ENCODE measurements at regions not wholly inside any gene's neighbourhood (a gene's known extent, or its start where the extent isn't known, plus 50 kb on each side); places are given as distances from the start of the nearest gene placed in this dataset.
"Not testable (repeated sequence)": the region's sequence is repeated elsewhere in the genome, so short reads cannot be mapped to it uniquely, and the experiment has no call there.

DNA sequence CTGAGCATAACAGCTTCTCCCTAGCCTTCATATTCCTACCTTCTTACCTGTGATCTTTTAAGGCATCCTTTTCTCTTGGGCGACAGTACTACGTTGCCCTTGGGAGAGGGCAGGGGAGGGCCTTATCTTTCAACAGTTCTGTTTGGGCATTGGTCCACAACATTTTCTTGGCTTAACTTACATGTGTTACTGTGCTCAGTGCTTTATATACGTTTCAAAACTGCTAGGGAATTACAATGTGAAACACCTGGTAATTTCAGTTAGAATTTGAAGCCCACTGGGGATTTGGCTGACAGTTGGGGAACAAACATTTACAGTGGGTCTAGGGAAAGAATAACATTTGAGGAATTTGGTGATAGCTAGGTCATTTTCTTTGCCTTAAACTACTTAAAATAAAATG is 667.1 kb downstream of the PRIM2 start:
- DNase-seq (ENCODE audit: low spot score): not testable (repeated sequence)

DNA sequence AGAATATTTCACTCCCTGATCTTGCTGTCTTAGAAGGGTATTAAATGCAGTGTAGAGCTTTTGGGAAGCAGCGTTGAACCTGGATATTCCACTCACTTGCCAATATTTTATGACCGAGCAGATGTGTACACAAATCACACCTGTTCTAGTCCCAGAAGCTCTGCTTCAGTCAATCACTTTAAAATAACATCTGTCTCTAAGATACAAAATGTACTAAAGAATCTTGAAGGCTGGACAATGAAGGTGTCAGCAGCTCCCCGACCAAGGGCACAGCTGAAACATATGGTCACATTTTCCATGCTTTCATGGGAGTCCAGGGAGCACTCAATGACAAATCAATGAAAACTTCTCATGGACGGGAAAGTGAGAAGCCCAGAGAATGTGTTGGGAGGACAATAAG is 668.3 kb downstream of the PRIM2 start:
- DNase-seq (ENCODE audit: low spot score): not testable (repeated sequence)

DNA sequence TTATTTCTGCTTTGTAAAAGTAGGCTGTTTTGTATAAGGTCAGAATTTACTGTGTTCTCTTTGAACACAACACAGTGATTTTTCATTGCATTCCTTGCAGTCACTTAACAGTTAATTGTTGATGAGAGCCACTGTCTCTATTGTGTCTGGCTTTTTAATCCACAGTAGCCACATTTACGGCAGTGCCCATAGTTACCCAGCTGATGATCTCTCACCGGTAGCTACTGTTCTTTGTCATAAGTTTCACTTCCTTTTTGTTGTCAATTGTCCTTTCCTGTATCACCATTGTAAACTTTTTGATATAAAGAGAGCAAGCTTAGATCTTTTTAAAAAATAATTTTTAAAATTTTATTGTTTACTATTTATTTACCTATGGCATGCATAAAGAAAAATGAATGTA is 669.2 kb downstream of the PRIM2 start:
- not testable (repeated sequence) for DNase-seq (ENCODE audit: low spot score)

DNA sequence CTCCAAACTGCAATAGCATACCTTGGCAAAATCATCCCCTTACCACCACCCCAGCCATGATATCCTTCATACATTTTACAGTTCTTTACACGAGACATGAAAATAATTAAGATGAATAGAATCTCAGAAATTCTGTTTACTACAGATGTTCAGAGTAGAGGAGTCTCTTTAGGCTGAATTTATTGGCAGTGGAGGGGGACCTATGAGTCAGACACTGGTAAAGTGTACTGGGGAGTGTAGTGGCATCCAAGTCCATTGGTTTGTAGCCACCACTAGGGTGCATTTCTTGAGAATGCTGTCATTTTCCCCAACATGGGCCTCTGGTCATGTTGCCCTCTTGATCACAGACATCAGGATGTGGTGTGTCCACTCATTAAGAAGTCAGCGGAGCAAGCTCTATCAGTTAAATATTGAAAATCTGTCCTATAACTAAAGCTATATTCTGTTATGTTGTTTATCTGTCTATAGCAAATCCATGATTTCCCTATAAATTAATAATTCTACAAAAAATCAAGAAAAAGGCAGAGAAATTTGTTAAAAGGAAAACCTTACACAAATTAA is 672.2 kb downstream of the PRIM2 start:
- DNase-seq (ENCODE audit: low spot score): not testable (repeated sequence)

DNA sequence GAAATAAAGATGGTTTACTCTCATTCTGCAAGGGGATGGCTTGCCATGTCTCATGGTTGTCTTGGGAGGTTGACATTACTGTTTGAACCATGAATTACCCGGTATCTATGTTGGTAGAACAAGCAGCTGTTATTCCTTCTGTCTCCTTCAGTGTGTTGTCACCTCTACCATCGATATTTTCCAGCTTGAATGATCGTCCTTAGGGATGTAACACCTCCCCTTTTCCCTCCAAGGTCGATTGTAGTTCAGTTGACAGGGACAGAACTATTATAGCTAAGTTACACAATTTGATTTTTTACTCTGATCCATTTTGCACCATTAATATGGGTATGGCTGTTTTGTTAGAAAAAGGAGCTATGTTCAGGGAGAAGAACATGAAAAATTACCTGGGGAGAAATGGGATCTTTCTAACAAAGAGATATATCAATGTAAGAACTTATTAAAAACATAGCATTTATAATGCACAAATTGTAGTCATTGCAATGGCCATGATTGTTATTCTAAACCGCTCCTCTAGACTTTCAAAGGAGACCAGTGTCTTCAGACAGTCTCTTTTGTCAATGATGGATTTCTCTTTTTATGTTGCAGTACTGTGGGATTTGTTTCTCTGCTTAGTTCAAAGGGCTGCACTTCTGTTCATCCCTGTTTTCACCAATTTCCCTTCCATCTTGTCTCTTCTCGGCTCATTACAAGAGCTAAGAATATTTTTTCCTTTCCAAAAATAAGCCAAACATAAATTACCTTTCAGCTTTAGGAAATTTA is 681.6 kb downstream of the PRIM2 start:
- DNase-seq (ENCODE audit: low spot score): peak; percentile 38

DNA sequence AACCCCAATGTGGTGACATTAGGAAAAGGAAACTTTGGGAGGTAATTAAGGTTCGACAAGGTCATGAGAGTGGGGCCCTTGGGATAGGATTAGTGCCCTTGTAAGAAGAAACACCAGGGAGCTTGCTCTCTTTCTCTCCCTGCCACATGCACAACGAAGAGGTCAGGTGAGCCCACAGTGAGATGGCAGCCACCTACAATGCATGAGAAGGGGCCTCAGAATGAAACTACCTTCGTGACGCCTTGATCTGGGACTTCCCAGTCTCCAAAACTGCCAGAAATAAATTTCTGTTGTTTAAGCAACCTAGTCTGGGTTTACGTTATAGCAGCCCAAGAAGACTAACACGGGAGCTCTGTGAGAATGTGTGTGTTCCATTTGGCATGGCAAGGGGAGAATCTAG is 682.8 kb downstream of the PRIM2 start:
- not testable (repeated sequence) for DNase-seq (ENCODE audit: low spot score)

DNA sequence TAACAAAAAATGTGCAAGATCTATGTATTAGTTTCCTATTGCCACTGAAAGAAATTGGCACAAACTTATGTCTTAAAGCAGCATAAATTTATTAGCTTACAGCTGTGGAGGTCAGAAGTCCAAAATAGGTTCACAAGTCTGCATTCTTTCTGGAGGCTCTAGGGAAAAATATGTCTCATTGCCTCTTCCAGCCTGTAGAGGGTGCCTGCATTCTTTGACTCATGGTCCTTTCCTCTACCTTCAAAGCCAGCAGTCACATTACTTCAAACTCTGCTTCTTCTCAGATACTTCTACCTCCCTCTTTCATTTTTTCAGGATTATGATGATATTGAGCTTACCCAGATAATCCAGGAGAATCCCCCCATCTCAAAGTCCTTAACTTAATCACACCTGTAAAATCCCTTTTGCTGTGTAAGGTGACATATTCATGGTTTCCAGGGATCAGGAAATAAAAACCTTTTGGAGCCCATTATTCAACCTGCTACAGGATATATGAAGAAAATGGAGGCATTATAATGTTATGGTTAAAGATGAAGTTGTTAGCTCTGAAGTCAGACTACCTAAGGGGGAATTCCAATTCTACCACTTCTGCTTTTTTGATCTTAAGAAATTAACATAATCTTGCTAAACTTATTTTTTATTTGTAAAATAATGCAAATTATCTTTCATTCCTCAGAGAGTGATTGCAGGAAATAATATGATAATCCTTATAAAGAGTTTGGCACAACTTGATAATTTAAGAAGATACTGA is 686.2 kb downstream of the PRIM2 start:
- DNase-seq (ENCODE audit: low spot score): not testable (repeated sequence)

DNA sequence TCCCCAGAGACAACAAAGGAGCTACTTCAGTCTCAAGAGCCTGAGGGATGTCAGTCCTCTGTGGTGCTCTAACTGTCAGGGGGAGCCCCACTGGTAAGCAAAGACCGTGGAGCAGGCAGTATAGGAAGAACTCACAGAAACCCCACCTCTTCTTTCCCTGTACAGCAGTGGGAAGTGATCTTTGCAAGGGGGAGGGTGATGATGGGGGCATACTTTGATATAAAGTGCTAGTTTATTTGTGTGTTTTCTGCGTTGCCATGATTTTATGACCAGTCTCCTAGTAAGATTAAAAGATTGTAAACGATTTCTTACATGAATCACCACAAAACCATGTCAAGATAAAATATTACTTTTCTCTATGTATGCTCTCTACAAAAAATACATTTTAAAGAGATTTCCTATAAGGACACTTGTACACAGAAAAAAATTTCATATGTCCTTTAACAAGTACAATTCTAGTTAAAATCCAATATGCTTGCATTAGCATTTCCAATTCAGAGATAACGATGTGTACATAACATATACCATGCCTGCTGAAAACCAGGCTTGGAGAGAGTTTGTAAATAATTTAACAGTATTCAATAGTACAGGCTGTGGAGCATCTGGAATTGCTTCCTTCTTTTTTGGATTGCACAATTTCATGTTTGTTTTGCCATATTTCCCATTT is 690.0 kb downstream of the PRIM2 start:
- DNase-seq (ENCODE audit: low spot score): not testable (repeated sequence)

DNA sequence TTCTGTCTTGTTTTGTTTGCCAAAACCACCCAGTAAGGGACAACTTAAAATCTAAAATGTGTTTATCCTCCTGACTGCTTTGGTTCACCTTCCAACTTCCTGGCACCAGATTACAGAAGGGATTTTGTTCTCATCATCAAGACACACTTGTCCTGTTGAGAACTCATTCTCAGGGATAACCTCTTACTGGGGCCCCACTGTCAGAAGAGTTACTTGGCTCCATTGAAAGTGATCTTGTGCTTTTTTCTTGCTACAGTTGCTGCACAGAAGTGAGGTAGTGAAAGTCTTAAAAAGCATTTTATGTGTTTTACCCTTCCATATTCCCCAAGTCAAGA is 690.5 kb downstream of the PRIM2 start:
- DNase-seq (ENCODE audit: low spot score): not testable (repeated sequence)

DNA sequence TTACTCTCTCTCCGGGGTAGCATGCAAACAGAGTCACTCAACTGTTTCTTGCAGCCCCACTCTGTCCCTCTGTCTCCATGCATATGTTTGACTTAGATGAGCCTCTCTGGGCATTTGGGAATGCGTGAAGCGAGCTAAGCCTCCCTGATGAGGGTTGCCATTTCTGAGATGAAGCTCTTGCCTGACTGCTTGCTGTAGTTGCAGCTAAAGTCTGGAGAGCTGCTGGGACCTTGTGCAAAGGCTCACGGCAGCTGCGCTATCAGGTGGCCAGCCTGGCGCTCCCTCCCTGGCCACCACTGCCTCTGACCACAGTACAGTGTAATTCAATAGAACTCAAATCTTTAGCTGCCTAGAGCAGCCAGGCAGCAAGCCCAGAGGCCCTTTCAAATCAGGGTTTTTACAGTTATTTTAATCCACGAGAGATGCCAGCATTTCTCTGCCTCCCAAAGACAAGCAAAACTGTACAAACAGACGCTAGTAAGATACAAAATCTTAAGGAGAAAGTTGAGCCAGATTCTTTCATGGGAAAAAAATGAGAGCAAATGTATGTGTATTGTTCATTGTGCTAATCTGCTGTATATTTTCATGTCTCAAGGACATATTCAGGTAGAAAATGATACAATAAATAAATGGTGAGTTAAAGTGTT is 694.6 kb downstream of the PRIM2 start:
- DNase-seq (ENCODE audit: low spot score): not testable (repeated sequence)

DNA sequence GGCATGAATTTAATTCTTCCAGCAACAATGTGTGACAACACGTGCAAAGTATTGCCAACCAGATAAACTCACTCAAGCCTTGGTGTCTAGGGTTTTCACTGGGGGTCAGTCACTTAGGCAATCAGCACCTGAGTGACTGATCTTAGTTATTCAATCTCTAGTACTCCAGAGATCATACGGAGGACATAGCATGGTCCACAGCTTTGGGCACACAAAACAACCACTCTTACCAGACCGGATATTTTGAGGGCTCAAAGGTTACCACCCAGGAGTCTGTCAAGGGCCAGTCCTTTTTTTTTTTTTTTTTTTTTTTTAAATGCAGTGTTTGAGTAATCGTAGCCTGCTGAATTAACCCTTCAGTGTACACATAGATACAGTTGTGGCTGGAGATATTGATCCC is 699.2 kb downstream of the PRIM2 start:
- not testable (repeated sequence) for DNase-seq (ENCODE audit: low spot score)

DNA sequence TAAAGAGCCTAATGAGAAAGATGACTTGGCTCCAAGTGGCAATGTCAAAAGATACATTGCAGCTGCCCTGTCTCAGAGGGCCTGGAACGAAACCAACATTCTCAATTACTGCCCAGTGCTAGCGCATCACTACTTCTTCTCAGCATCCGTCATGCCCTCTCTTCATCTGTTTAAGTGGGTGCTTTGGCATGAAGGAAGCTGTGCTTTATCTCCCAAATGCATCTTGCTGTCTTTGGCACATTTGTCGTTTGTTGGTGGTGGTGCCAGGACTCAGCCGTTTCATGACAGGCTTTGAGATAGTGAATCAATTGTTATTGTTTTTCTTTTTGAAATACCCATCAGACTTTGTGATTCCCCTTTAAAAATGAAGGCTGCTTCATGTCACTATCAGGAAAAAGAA is 710.8 kb downstream of the PRIM2 start:
- peak; percentile 56 for DNase-seq (ENCODE audit: low spot score)

DNA sequence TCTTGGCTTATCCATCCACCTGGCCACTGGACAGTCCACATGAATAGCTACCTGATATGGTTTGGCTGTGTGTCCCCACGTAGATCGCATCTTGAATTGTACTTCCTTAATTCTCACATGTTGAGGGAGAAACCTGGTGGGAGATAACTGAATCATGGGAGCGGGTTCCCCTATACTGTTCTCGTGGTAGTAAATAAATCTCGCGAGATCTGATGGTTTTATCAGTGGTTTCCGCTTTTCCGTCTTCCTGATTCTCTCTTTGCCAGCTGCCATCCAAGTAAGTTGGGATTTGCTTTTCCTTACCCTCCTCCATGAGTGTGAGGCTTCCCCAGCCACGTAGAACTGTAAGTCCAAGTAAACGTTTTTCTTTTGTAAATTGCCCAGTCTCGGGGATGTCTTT is 720.8 kb downstream of the PRIM2 start:
- not testable (repeated sequence) for DNase-seq (ENCODE audit: low spot score)

DNA sequence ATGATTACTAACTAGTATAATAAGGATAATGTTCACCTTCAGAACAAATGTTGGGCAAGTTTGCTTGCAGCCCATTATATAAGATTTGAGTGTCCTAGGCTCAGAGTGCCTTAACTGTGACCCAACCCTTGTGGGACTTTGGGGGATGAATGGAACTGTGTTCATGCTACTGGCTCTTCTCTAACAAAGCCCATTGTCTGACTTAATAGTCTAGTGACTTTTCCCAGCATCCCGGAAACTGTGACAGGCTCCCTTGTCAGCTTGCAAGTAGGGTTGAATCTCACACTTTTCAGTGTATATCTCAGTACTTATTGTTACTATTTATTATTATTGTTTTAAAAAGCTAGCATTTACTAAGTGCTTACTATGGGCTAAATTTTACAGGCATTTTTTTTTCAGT is 729.2 kb downstream of the PRIM2 start:
- DNase-seq (ENCODE audit: low spot score): not testable (repeated sequence)

DNA sequence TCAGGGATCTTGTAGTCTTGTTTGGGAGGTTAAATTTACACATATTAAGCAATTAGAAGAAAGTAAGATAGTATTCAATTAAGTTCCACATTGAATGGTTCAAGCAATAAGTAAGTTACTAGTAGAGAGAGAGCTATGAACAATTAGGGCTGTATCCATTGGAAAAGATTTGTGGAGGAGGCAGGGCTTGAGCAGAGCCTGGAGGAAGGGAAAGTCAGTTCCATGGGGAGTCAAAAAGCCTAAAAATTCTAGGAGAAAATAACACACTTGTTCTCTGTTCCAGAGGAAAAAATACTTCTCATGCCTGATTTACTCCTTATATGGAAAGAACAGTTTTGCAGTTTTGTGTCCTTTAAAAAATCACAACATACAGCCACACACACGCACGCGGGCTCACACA is 730.0 kb downstream of the PRIM2 start:
- peak; percentile 17 for DNase-seq (ENCODE audit: low spot score)

DNA sequence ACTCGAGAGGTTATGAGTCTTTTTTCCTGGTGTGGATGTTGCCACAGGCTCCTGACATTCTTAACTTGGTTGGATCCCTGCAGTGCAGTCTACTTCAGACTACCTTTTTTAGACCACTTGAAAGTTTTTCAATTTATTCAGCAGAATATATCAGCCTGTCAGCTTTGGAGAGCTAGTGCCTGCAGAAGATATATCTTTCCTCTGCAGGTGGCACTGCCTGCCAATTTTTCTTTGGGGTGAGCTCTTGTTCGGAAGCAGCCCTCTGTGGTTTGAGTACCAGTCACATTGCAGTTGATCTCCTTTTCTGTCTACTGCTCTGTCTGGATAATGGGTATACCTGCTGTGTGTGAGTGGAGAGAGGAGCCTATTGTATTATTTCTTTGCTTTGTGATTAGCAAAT is 730.4 kb downstream of the PRIM2 start:
- peak; percentile 55 for DNase-seq (ENCODE audit: low spot score)

DNA sequence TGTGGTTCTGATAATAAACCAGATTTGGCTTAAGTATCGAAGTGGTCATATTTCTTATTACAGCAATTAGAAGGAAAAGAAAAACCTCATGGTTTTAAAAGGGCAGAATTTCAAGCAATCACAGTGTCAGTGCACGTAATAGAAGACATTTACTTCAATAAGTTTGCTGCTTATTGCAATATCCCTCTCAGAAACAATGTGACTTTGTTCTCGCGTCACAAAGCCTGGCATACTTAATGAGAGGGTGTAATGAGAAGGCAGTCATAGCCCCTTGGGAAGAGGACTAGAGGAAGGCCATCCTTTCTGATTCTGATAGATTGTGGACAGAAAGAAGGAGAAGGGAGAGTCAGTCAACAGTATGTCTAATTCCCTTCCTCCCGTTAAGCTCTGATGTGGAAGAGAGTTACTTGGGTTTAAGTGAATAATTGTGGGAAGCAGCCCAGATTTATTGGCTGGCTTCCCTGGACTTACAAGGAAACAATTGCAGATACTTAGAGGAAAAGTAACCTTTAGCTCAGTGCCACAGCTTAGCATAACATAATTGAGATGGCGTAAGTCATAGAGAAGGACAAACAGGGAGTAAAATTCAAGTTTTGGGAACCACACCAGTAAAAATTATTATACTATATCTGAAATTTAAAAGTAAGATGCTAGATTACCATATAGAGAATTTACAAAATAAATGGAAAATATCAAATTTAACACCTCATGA is 738.2 kb downstream of the PRIM2 start:
- peak; percentile 58 for DNase-seq (ENCODE audit: low spot score)

DNA sequence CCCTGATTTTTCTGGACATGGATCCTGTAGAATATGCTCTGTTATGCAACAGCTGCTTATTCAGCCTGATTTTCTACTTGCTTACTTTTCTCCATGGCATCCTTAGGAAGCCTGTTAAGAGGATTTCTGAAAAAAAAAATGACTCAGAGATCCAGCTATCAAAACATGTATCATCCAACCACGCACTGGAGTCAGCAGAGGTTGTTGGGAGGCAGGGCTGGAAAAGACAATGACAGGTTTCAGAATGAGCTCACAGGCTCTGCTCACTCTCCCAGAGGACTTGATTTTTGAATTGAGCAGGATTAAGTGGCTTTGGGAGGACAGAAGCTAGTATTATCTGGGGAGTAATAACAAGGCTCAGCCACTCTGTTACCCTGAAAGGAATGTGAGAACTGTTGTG is 742.3 kb downstream of the PRIM2 start:
- DNase-seq (ENCODE audit: low spot score): peak; percentile 7

DNA sequence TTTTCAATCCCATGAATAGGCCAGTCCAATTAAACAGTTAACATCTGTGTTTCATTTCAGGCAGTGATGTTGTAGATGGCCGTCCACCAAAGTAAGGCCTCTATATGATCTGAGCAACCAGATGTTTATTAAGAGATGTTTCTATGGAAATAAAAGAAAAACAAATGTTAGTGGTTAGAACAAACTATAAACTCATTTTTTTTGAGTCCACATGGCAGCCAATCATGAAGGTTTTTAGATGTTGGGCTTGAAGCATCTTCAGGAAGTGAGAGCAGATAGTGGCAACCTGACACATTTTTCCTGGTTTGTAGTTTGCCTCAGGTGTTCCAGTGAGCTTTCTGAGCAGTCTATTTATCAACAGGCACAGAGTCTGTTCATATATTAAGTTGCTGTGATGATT is 746.1 kb downstream of the PRIM2 start:
- DNase-seq (ENCODE audit: low spot score): not testable (repeated sequence)

DNA sequence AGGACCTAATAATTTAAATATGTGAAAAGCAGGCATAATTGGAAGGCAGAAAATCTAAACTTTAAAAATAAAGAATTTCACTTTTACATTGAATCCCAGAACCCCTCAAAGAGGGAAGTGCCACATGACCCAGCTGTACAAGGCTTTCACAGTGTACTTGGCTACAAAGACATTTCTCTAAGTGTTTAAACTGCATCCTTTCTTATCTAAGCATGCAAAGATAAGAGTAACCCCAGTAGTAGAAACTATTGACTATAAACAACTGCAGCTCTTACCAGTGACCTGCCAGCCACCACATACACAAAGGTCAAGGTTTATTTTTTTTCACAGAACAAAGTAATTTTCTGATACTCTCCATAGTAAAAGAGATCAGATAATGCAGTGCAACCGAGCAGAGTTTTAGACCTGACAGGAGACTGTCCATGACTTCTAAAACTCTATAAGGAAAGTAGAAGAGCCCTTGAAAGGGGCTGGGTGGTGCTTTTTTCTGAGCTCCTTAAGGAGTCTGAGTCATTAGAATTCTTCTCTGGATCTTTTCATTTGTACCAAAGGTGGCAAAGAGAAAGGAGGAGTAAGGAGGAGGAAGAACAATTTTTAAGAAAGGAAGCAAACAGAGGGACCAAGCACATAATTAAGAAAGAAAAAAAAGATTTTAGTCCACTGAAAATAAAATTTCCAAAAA is 750.6 kb downstream of the PRIM2 start:
- not testable (repeated sequence) for DNase-seq (ENCODE audit: low spot score)

DNA sequence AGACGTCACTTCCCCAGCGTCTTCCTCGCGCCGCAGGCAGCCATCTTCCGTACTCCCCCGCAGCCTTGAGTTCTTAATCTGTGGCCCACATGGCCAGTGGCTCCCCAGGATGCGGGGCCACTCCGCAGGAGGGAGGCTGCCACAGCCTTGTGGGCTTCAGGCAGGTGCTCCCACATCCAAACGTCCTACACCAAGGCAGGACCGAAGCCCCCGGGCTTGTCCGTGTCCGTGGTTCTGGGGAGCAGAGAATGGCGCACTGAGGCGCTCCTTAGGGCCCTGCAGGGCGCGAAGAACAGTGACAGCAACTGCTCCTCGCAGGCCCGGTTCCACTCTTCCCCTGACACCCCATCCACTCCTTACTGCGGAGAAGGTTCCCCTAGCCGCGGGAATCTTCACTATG is 755.8 kb downstream of the PRIM2 start:
- no peak for DNase-seq (ENCODE audit: low spot score)

Measured in pons (tissue), 1 donor.